Neural cell (in vitro differentiated cells): ENCODE measurements at regions not wholly inside any gene's neighbourhood (a gene's known extent, or its start where the extent isn't known, plus 50 kb on each side); places are given as distances from the start of the nearest gene placed in this dataset.

ENCODE experiments used
- H2AFZ ChIP-seq: fragments of 200-600, 300-800 bp; sonication (generic), shearing (Covaris generic); 2 replicates; pipeline ENCODE4 v1.6.0; 2014; ENCODE audit warnings: low read depth, mild to moderate bottlenecking, antibody characterized with exemption, low read length, moderate library complexity
- H3F3A ChIP-seq: fragments of 200-600 bp; shearing (Covaris generic); 2 replicates; pipeline ENCODE4 v1.6.1; 2016; ENCODE audit warnings: mild to moderate bottlenecking, moderate library complexity, mixed read lengths, antibody characterized with exemption, low read length; ENCODE audit not compliant: insufficient read depth, poor library complexity, severe bottlenecking
- H3K27ac ChIP-seq: fragments of 200-600, 300-800 bp; sonication (generic), shearing (Covaris generic); 2 replicates; pipeline ENCODE4 v1.5.1; 2014; ENCODE audit warnings: mild to moderate bottlenecking, low read length, moderate library complexity
- H3K27me3 ChIP-seq: fragments of 300-800, 200-600 bp; sonication (generic), shearing (Covaris generic); 2 replicates; pipeline ENCODE4 v1.6.0; 2014; ENCODE audit warnings: mild to moderate bottlenecking, low read depth, low read length, moderate library complexity; ENCODE audit not compliant: insufficient read depth
- H3K36me3 ChIP-seq: fragments of 300-800, 200-600 bp; sonication (generic), shearing (Covaris generic); 2 replicates; pipeline ENCODE4 v1.5.1; 2014; ENCODE audit warnings: mild to moderate bottlenecking, antibody characterized with exemption, low read length, moderate library complexity; ENCODE audit not compliant: insufficient read depth
- H3K4me2 ChIP-seq: fragments of 300-800, 200-600 bp; sonication (generic), shearing (Covaris generic); 2 replicates; pipeline ENCODE4 v1.6.0; 2014; ENCODE audit warnings: mild to moderate bottlenecking, low read length
- H3K4me3 ChIP-seq: fragments of 300-800, 200-600 bp; sonication (generic), shearing (Covaris generic); 2 replicates; pipeline ENCODE4 v1.5.1; 2014; ENCODE audit warnings: mild to moderate bottlenecking, low read length, moderate library complexity
- H3K79me2 ChIP-seq: fragments of 200-600 bp; shearing (Covaris generic); replicated peaks from 2 replicates; pipeline ENCODE4 v1.6.0; 2014; ENCODE audit warnings: mild to moderate bottlenecking, low read length, moderate library complexity; ENCODE audit not compliant: insufficient read depth
- H3K9ac ChIP-seq: fragments of 300-800, 200-600 bp; sonication (generic), shearing (Covaris generic); 2 replicates; pipeline ENCODE4 v1.6.1; 2016; ENCODE audit warnings: mild to moderate bottlenecking, low read length, mixed read lengths
- H3K9me2 ChIP-seq: fragments of 200-600 bp; shearing (Covaris generic); 2 replicates; pipeline ENCODE4 v1.6.1; 2016; ENCODE audit warnings: mild to moderate bottlenecking, low read length, mixed read lengths; ENCODE audit not compliant: insufficient read depth
- H3K9me3 ChIP-seq: fragments of 200-600, 300-800 bp; sonication (generic), shearing (Covaris generic); 2 replicates; pipeline ENCODE4 v1.6.1; 2016; ENCODE audit warnings: mild to moderate bottlenecking, mixed run types, low read length, moderate library complexity, mixed read lengths
- H4K20me1 ChIP-seq: fragments of 200-600 bp; shearing (Covaris generic); 2 replicates; pipeline ENCODE4 v1.6.1; 2016; ENCODE audit warnings: mild to moderate bottlenecking, mixed run types; ENCODE audit not compliant: insufficient read depth
- CTCF ChIP-seq: fragments of 450-650 bp; IDR thresholded peaks from 2 replicates; pipeline ENCODE4 v1.5.1; 2014; ENCODE audit warnings: antibody characterized with exemption, mild to moderate bottlenecking, moderate library complexity; ENCODE audit not compliant: poor library complexity, severe bottlenecking
- EP300 ChIP-seq: fragments of 450-650 bp; conservative IDR thresholded peaks from 2 replicates; pipeline ENCODE4 v1.6.1; 2014; ENCODE audit warnings: antibody characterized with exemption, mild to moderate bottlenecking, moderate library complexity; ENCODE audit not compliant: poor library complexity, severe bottlenecking
- EZH2 ChIP-seq: fragments of 200-600, 300-800 bp; shearing (Covaris generic), sonication (generic); IDR thresholded peaks from 2 replicates; pipeline ENCODE4 v1.6.1; 2014; ENCODE audit warnings: antibody characterized with exemption, low read length, borderline replicate concordance, mild to moderate bottlenecking; ENCODE audit not compliant: insufficient read depth, poor library complexity, severe bottlenecking
- MXI1 ChIP-seq: fragments of 450-650 bp; conservative IDR thresholded peaks from 2 replicates; pipeline ENCODE4 v1.6.1; 2014; ENCODE audit warnings: antibody characterized with exemption, mild to moderate bottlenecking; ENCODE audit not compliant: poor library complexity, severe bottlenecking
- POLR2AphosphoS5 ChIP-seq: IDR thresholded peaks from 2 replicates; pipeline ENCODE4 v1.6.1; 2012
- RAD21 ChIP-seq: fragments of 450-650 bp; conservative IDR thresholded peaks from 2 replicates; pipeline ENCODE4 v1.6.1; 2014; ENCODE audit warnings: antibody characterized with exemption, mild to moderate bottlenecking, moderate library complexity
- REST ChIP-seq: IDR thresholded peaks from 2 replicates; pipeline ENCODE4 v1.6.1; 2012; ENCODE audit warnings: borderline replicate concordance
- SMC3 ChIP-seq: fragments of 450-650 bp; conservative IDR thresholded peaks from 2 replicates; pipeline ENCODE4 v1.6.1; 2014; ENCODE audit warnings: antibody characterized with exemption, mild to moderate bottlenecking, moderate library complexity; ENCODE audit not compliant: poor library complexity
- TAF1 ChIP-seq: IDR thresholded peaks from 2 replicates; pipeline ENCODE4 v1.6.1; 2012; ENCODE audit warnings: low read depth

- Histone ChIP-seq H4K20me1 (no peaks in the 10 kb centered on the region), H3K9me2 (no peaks in the 10 kb centered on the region), H3K4me3 (no peak overlapping the region), H3K9me3 (no peaks in the 10 kb centered on the region), H3K27ac (no peak overlapping the region), H3K79me2 (no peaks in the 10 kb centered on the region), H2AFZ (no peak overlapping the region), H3F3A (no peaks in the 10 kb centered on the region), H3K27me3 (no peaks in the 10 kb centered on the region), H3K36me3 (no peaks in the 10 kb centered on the region), H3K9ac (no peak overlapping the region), H3K4me2 (no peak overlapping the region)
- no peak for TF ChIP-seq CTCF
- no peak for TF ChIP-seq RAD21
- no peak for TF ChIP-seq EP300
- TF ChIP-seq SMC3, result no peak
- TF ChIP-seq MXI1, result no peak
- TF ChIP-seq TAF1, result no peak
- TF ChIP-seq REST, result no peak
- no peak for TF ChIP-seq POLR2AphosphoS5
- TF ChIP-seq EZH2, result no peak
Measured at GRCh38 chr2:2931318-2932075, 446.1 kb downstream of the EIPR1 start.

- Histone ChIP-seq H3F3A (no peaks in the 10 kb centered on the region), H3K9me3 (no peaks in the 10 kb centered on the region), H3K79me2 (no peaks in the 10 kb centered on the region), H2AFZ (no peak overlapping the region), H3K9me2 (no peaks in the 10 kb centered on the region), H3K27me3 (no peaks in the 10 kb centered on the region), H3K9ac (no peak overlapping the region), H4K20me1 (no peaks in the 10 kb centered on the region), H3K36me3 (no peaks in the 10 kb centered on the region), H3K4me3 (no peak overlapping the region), H3K27ac (no peak overlapping the region), H3K4me2 (no peak overlapping the region)
- no peak for TF ChIP-seq EP300
- no peak for TF ChIP-seq SMC3
- TF ChIP-seq POLR2AphosphoS5, result no peak
- no peak for TF ChIP-seq CTCF
- TF ChIP-seq TAF1, result no peak
- no peak for TF ChIP-seq EZH2
- no peak for TF ChIP-seq REST
- no peak for TF ChIP-seq MXI1
- TF ChIP-seq RAD21, result no peak
Measured at GRCh38 chr2:2930841-2931240, 446.8 kb downstream of the EIPR1 start.
